ENCODE measurements at regions not wholly inside any gene's neighbourhood (a gene's known extent, or its start where the extent isn't known, plus 50 kb on each side); places are given as distances from the start of the nearest gene placed in this dataset.
A peak's percentile ranks its signal among the peaks of the same experiment; 100 is the strongest.

GRCh38 chr16:17753434-17753833, 282.7 kb upstream of the XYLT1 start:
- H3K9me3 ChIP-seq, result peaks cover 0 to 7% of the 10 kb centered on the region in 2 donors
- no peak for DNase-seq
- no peak for TF ChIP-seq CTCF (IDR thresholded peaks at IDR 0.05)
- no peaks in the 10 kb centered on the region for H3K27me3 ChIP-seq
- intact Hi-C loops (cut with DNase I), result no loop called here
- no peak overlapping the region for H3K4me3 ChIP-seq
- H3K36me3 ChIP-seq, result no peaks in the 10 kb centered on the region
- H3K4me1 ChIP-seq, result no peaks in the 10 kb centered on the region
- no peak overlapping the region for H3K27ac ChIP-seq
- no peak for ATAC-seq

GRCh38 chr16:17749706-17750105, 278.9 kb upstream of the XYLT1 start:
- Histone ChIP-seq H3K4me3 (no peak overlapping the region), H3K36me3 (no peaks in the 10 kb centered on the region), H3K27ac (no peak overlapping the region), H3K4me1 (no peaks in the 10 kb centered on the region), H3K27me3 (peaks cover 0 to 14% of the 10 kb centered on the region in 2 donors), H3K9me3 (peaks cover 0 to 3% of the 10 kb centered on the region in 2 donors)
- TF ChIP-seq CTCF (IDR thresholded peaks at IDR 0.05), result no peak
- intact Hi-C loops (cut with DNase I), result no loop called here
- no peak for ATAC-seq
- no peak for DNase-seq

- no peak for DNase-seq
- ATAC-seq, result no peak
- peaks cover 0 to 30% of the 10 kb centered on the region in 2 donors for H3K27me3 ChIP-seq
- H3K27ac ChIP-seq, result no peak overlapping the region
- no peaks in the 10 kb centered on the region for H3K4me1 ChIP-seq
- intact Hi-C loops (cut with DNase I), result no loop called here
- TF ChIP-seq CTCF (IDR thresholded peaks at IDR 0.05), result no peak
- H3K4me3 ChIP-seq, result no peak overlapping the region
- peaks cover 0 to 3% of the 10 kb centered on the region in 2 donors for H3K9me3 ChIP-seq
- H3K36me3 ChIP-seq, result no peaks in the 10 kb centered on the region
Observed at GRCh38 chr16:17748044-17748719, 277.4 kb upstream of the XYLT1 start.

GRCh38 chr16:17747081-17747756, 276.5 kb upstream of the XYLT1 start:
- intact Hi-C loops (cut with DNase I), result no loop called here
- Histone ChIP-seq H3K27ac (no peak overlapping the region), H3K36me3 (no peaks in the 10 kb centered on the region), H3K4me3 (no peak overlapping the region), H3K4me1 (no peaks in the 10 kb centered on the region), H3K27me3 (peaks cover 0 to 39% of the 10 kb centered on the region in 2 donors), H3K9me3 (peaks cover 0 to 3% of the 10 kb centered on the region in 2 donors)
- no peak for ATAC-seq
- no peak for DNase-seq
- no peak for TF ChIP-seq CTCF (IDR thresholded peaks at IDR 0.05)

- H3K4me3 ChIP-seq, result peak overlapping the region in 1 of 2 donors; percentile 5
- no peaks in the 10 kb centered on the region for H3K4me1 ChIP-seq
- H3K27me3 ChIP-seq, result peaks cover 0 to 39% of the 10 kb centered on the region in 2 donors
- ATAC-seq, result no peak
- DNase-seq, result no peak
- intact Hi-C loops (cut with DNase I), result no loop called here
- no peak for TF ChIP-seq CTCF (IDR thresholded peaks at IDR 0.05)
- no peak overlapping the region for H3K27ac ChIP-seq
- peaks cover 0 to 3% of the 10 kb centered on the region in 2 donors for H3K9me3 ChIP-seq
- H3K36me3 ChIP-seq, result no peaks in the 10 kb centered on the region
Observed at GRCh38 chr16:17744921-17745572, 274.3 kb upstream of the XYLT1 start.

All from left lung (tissue), 4 donors.